DND-41 (cell line): ENCODE measurements at regions not wholly inside any gene's neighbourhood (a gene's known extent, or its start where the extent isn't known, plus 50 kb on each side); places are given as distances from the start of the nearest gene placed in this dataset.

ENCODE experiments used
- ATAC-seq: fragments of 200-7000 bp; cut with Tn5 transposase; 3 replicates; pipeline ENCODE4 v1.9.1; 2021; ENCODE audit warnings: low read depth; ENCODE audit not compliant: insufficient read depth
- DNase-seq: peaks from one replicate; pipeline ENCODE4 v3.0.0-alpha.2; 2020
- H2AFZ ChIP-seq: 2 replicates; pipeline ENCODE4 v1.6.0; 2012; ENCODE audit warnings: low read depth, low read length
- H3K27ac ChIP-seq: 2 replicates; pipeline ENCODE4 v1.5.1; 2012; ENCODE audit warnings: low read length, inconsistent platforms
- H3K27me3 ChIP-seq: fragments of 200-600 bp; sonication (generic); 2 replicates; pipeline ENCODE4 v1.6.0; 2012; ENCODE audit warnings: low read length, mild to moderate bottlenecking, inconsistent platforms; ENCODE audit not compliant: insufficient read depth, poor library complexity
- H3K36me3 ChIP-seq: 2 replicates; pipeline ENCODE4 v1.5.1; 2012; ENCODE audit warnings: low read length, inconsistent platforms; ENCODE audit not compliant: insufficient read depth
- H3K4me1 ChIP-seq: 2 replicates; pipeline ENCODE4 v1.5.1; 2012; ENCODE audit warnings: mild to moderate bottlenecking, low read length; ENCODE audit not compliant: insufficient read depth
- H3K4me2 ChIP-seq: 2 replicates; pipeline ENCODE4 v1.6.0; 2012; ENCODE audit warnings: mild to moderate bottlenecking, moderate library complexity, low read length, inconsistent platforms; ENCODE audit not compliant: insufficient read depth
- H3K4me3 ChIP-seq, 2 experiments: fragments of 200-600 bp in 1 of 2; shearing (Covaris generic) in 1 of 2; 2 replicates each; pipeline ENCODE4 v1.5.1; 2012 to 2016; ENCODE audit warnings: inconsistent platforms in 2 of 2, low read length in 2 of 2, mild to moderate bottlenecking in 2 of 2, low read depth in 1 of 2, moderate library complexity in 1 of 2
- H3K79me2 ChIP-seq: 2 replicates; pipeline ENCODE4 v1.6.0; 2012; ENCODE audit warnings: low read length, inconsistent platforms; ENCODE audit not compliant: insufficient read depth
- H3K9ac ChIP-seq: 2 replicates; pipeline ENCODE4 v1.6.0; 2012; ENCODE audit warnings: low read depth, mild to moderate bottlenecking, inconsistent platforms, low read length, moderate library complexity
- H3K9me3 ChIP-seq: 2 replicates; pipeline ENCODE4 v1.5.1; 2012; ENCODE audit warnings: low read length, moderate library complexity, mild to moderate bottlenecking, inconsistent platforms; ENCODE audit not compliant: insufficient read depth, severe bottlenecking
- H4K20me1 ChIP-seq: 2 replicates; pipeline ENCODE4 v1.6.0; 2012; ENCODE audit warnings: low read length; ENCODE audit not compliant: insufficient read depth
- CTCF ChIP-seq: IDR thresholded peaks from 2 replicates; pipeline ENCODE4 v1.5.1; 2012; ENCODE audit warnings: borderline replicate concordance, low read length, moderate library complexity, mild to moderate bottlenecking; ENCODE audit not compliant: poor library complexity, severe bottlenecking; ENCODE audit errors: extremely low read depth
- EZH2 ChIP-seq: IDR thresholded peaks from 3 replicates; pipeline ENCODE4 v1.6.1; 2012; ENCODE audit warnings: borderline replicate concordance, low read depth, mild to moderate bottlenecking, moderate library complexity, low read length, inconsistent platforms; ENCODE audit not compliant: severe bottlenecking

- no peak overlapping the region for H3K27ac ChIP-seq
- H3K4me2 ChIP-seq, result no peak overlapping the region
- H3K79me2 ChIP-seq, result no peaks in the 10 kb centered on the region
- DNase-seq (no peak), ATAC-seq (no peak)
- no peak overlapping the region for H2AFZ ChIP-seq
- no peak for TF ChIP-seq CTCF
- no peak for TF ChIP-seq EZH2
- no peaks in the 10 kb centered on the region for H3K4me1 ChIP-seq
- no peaks in the 10 kb centered on the region for H3K9me3 ChIP-seq
- no peaks in the 10 kb centered on the region for H3K27me3 ChIP-seq
- H3K9ac ChIP-seq, result no peak overlapping the region
- no peak overlapping the region for H3K4me3 ChIP-seq
- H3K36me3 ChIP-seq, result no peaks in the 10 kb centered on the region
- no peaks in the 10 kb centered on the region for H4K20me1 ChIP-seq
These were observed 447.8 kb downstream of the FRK start for GRCh38 chr6:115612796-115613479.

- no peak overlapping the region for H2AFZ ChIP-seq
- no peak overlapping the region for H3K4me2 ChIP-seq
- no peak overlapping the region for H3K9ac ChIP-seq
- TF ChIP-seq CTCF (no peak), EZH2 (no peak)
- DNase-seq (no peak), ATAC-seq (no peak)
- no peaks in the 10 kb centered on the region for H3K9me3 ChIP-seq
- no peak overlapping the region for H3K4me3 ChIP-seq
- no peak overlapping the region for H3K27ac ChIP-seq
- H3K36me3 ChIP-seq, result no peaks in the 10 kb centered on the region
- no peaks in the 10 kb centered on the region for H4K20me1 ChIP-seq
- no peaks in the 10 kb centered on the region for H3K79me2 ChIP-seq
- H3K4me1 ChIP-seq, result no peaks in the 10 kb centered on the region
- no peaks in the 10 kb centered on the region for H3K27me3 ChIP-seq
These were observed 448.5 kb downstream of the FRK start for GRCh38 chr6:115612216-115612615.

- Histone ChIP-seq H3K4me1 (no peaks in the 10 kb centered on the region), H3K27ac (no peak overlapping the region), H3K9ac (no peak overlapping the region), H3K27me3 (no peaks in the 10 kb centered on the region), H3K4me2 (no peak overlapping the region), H3K9me3 (no peaks in the 10 kb centered on the region), H2AFZ (no peak overlapping the region), H3K79me2 (no peaks in the 10 kb centered on the region), H3K4me3 (no peak overlapping the region), H3K36me3 (no peaks in the 10 kb centered on the region), H4K20me1 (no peaks in the 10 kb centered on the region)
- ATAC-seq (no peak), DNase-seq (no peak)
- TF ChIP-seq EZH2 (no peak), CTCF (no peak)
These were observed 450.0 kb downstream of the FRK start for GRCh38 chr6:115610696-115611095.
